ENCODE measurements at regions not wholly inside any gene's neighbourhood (a gene's known extent, or its start where the extent isn't known, plus 50 kb on each side); places are given as distances from the start of the nearest gene placed in this dataset.

- Histone ChIP-seq H3K27me3 (no peaks in the 10 kb centered on the region), H3K27ac (no peak overlapping the region), H3K36me3 (no peaks in the 10 kb centered on the region), H3K4me1 (no peaks in the 10 kb centered on the region), H3K9me3 (no peaks in the 10 kb centered on the region), H3K4me3 (no peak overlapping the region)
- DNase-seq = no peak
- no peak for TF ChIP-seq POLR2A (IDR thresholded peaks at IDR 0.05)
- TF ChIP-seq, protein P1, sequence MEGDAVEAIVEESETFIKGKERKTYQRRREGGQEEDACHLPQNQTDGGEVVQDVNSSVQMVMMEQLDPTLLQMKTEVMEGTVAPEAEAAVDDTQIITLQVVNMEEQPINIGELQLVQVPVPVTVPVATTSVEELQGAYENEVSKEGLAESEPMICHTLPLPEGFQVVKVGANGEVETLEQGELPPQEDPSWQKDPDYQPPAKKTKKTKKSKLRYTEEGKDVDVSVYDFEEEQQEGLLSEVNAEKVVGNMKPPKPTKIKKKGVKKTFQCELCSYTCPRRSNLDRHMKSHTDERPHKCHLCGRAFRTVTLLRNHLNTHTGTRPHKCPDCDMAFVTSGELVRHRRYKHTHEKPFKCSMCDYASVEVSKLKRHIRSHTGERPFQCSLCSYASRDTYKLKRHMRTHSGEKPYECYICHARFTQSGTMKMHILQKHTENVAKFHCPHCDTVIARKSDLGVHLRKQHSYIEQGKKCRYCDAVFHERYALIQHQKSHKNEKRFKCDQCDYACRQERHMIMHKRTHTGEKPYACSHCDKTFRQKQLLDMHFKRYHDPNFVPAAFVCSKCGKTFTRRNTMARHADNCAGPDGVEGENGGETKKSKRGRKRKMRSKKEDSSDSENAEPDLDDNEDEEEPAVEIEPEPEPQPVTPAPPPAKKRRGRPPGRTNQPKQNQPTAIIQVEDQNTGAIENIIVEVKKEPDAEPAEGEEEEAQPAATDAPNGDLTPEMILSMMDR (IDR thresholded peaks at IDR 0.05) = no peak
- intact Hi-C loops (cut with DNase I; ENCODE audit: low total_unique reads) = no loop called here
These were observed 538.8 kb downstream of the MCTP2 start for GRCh38 chr15:94770199-94770598.

DNA sequence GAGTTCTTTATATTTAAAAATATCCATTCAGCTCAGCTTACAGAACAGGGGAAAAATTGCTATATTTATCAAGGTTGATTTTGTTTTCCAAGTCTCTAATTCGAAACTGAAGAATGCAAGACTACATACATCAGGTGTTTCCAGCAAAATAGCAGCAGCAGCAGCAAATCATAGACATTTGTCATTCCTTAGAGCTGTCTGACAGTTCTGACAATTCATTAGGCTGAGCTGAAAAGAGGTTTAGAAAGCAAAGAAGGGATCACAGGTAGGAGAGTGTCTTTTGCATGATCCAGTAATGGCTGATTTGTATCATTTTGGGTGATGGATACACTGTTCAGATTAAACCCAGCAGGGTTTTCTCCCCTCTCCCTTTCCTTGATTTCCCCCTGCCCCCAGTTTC is 545.7 kb downstream of the MCTP2 start:
- TF ChIP-seq, protein P1 (IDR thresholded peaks at IDR 0.05) = no peak
- no peak for TF ChIP-seq POLR2A (IDR thresholded peaks at IDR 0.05)
- no peaks in the 10 kb centered on the region for H3K9me3 ChIP-seq
- intact Hi-C loops (cut with DNase I; ENCODE audit: low total_unique reads) = no loop called here

GRCh38 chr15:94778840-94779239 is 547.5 kb downstream of the MCTP2 start:
- TF ChIP-seq, protein P1 (IDR thresholded peaks at IDR 0.05) = no peak
- no peak for TF ChIP-seq POLR2A (IDR thresholded peaks at IDR 0.05)
- H3K4me1 ChIP-seq = no peaks in the 10 kb centered on the region
- H3K27ac ChIP-seq = no peak overlapping the region
- H3K27me3 ChIP-seq = no peaks in the 10 kb centered on the region
- intact Hi-C loops (cut with DNase I; ENCODE audit: low total_unique reads) = no loop called here
- H3K4me3 ChIP-seq = no peak overlapping the region
- no peaks in the 10 kb centered on the region for H3K9me3 ChIP-seq
- no peaks in the 10 kb centered on the region for H3K36me3 ChIP-seq
- no peak for DNase-seq

More for the DNA sequence above, 545.7 kb downstream of the MCTP2 start:
- Histone ChIP-seq H3K4me3 (no peak overlapping the region), H3K4me1 (no peaks in the 10 kb centered on the region), H3K36me3 (no peaks in the 10 kb centered on the region), H3K27ac (no peak overlapping the region), H3K27me3 (no peaks in the 10 kb centered on the region)
- DNase-seq = no peak

DNA sequence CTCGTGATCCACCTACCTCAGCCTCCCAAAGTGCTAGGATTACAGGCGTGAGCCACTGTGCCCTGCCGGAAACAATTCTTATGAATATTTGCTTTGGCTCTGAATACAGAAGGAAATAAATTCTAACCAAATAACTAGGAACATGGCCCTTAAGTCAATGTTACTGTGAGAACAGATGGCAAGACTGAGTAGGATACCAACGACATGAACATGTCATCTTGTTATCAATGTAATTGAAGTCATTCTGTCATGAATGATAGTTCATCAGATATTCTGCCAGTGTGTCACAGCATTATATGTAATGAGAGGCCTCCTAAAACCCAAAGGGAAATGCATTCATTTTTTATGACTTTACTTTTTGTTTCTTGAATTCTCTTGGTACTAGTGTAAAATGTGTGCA is 548.8 kb downstream of the MCTP2 start:
- Histone ChIP-seq H3K9me3 (no peaks in the 10 kb centered on the region), H3K36me3 (no peaks in the 10 kb centered on the region), H3K27ac (no peak overlapping the region), H3K27me3 (no peaks in the 10 kb centered on the region), H3K4me3 (no peak overlapping the region), H3K4me1 (no peaks in the 10 kb centered on the region)
- no peak for TF ChIP-seq POLR2A (IDR thresholded peaks at IDR 0.05)
- TF ChIP-seq, protein P1 (IDR thresholded peaks at IDR 0.05) = no peak
- intact Hi-C loops (cut with DNase I; ENCODE audit: low total_unique reads) = no loop called here
- no peak for DNase-seq

- no peak overlapping the region for H3K4me3 ChIP-seq
- no peak overlapping the region for H3K27ac ChIP-seq
- TF ChIP-seq, protein P1 (IDR thresholded peaks at IDR 0.05) = no peak
- no peak for TF ChIP-seq POLR2A (IDR thresholded peaks at IDR 0.05)
- intact Hi-C loops (cut with DNase I; ENCODE audit: low total_unique reads) = no loop called here
- H3K9me3 ChIP-seq = no peaks in the 10 kb centered on the region
- H3K36me3 ChIP-seq = no peaks in the 10 kb centered on the region
- no peaks in the 10 kb centered on the region for H3K4me1 ChIP-seq
- no peak for DNase-seq
- H3K27me3 ChIP-seq = no peaks in the 10 kb centered on the region
These were observed 553.7 kb downstream of the MCTP2 start for GRCh38 chr15:94785091-94785490.

Data from uterus (tissue), 3 donors.